Neural progenitor cell (in vitro differentiated cells): ENCODE measurements at regions not wholly inside any gene's neighbourhood (a gene's known extent, or its start where the extent isn't known, plus 50 kb on each side); places are given as distances from the start of the nearest gene placed in this dataset.
"Not testable (repeated sequence)": the region's sequence is repeated elsewhere in the genome, so short reads cannot be mapped to it uniquely, and the experiment has no call there.

ENCODE experiments used
- DNase-seq: peaks from one replicate; pipeline ENCODE4 v3.0.0-alpha.2; 2016; ENCODE audit warnings: low spot score
- H2AFZ ChIP-seq: fragments of 200-600 bp; sonication (generic); replicated peaks from 2 replicates; pipeline ENCODE4 v1.6.1; 2016; ENCODE audit warnings: antibody characterized with exemption
- H3F3A ChIP-seq: fragments of 200-600 bp; sonication (generic); 2 replicates; pipeline ENCODE4 v1.6.1; 2016; ENCODE audit warnings: antibody characterized with exemption, low read depth
- H3K27ac ChIP-seq: fragments of 200-600 bp; sonication (generic); 2 replicates; pipeline ENCODE4 v1.5.1; 2016; ENCODE audit warnings: mild to moderate bottlenecking
- H3K27me3 ChIP-seq: fragments of 200-600 bp; sonication (generic); 2 replicates; pipeline ENCODE4 v1.6.1; 2016; ENCODE audit warnings: mild to moderate bottlenecking, moderate library complexity
- H3K36me3 ChIP-seq: fragments of 200-600 bp; sonication (generic); 2 replicates; pipeline ENCODE4 v1.5.1; 2016
- H3K4me1 ChIP-seq: fragments of 200-600 bp; sonication (generic); 2 replicates; pipeline ENCODE4 v1.6.1; 2016; ENCODE audit warnings: mixed run types
- H3K4me2 ChIP-seq: fragments of 200-600 bp; sonication (generic); 2 replicates; pipeline ENCODE4 v1.6.1; 2016
- H3K4me3 ChIP-seq: fragments of 200-600 bp; sonication (generic); 2 replicates; pipeline ENCODE4 v1.5.1; 2016
- H3K79me2 ChIP-seq: fragments of 200-600 bp; sonication (generic); 2 replicates; pipeline ENCODE4 v1.6.1; 2016; ENCODE audit warnings: low read depth
- H3K9ac ChIP-seq: fragments of 200-600 bp; sonication (generic); 2 replicates; pipeline ENCODE4 v1.6.1; 2016
- H3K9me3 ChIP-seq: fragments of 200-600 bp; sonication (generic); 2 replicates; pipeline ENCODE4 v1.5.1; 2016; ENCODE audit warnings: low read depth
- H4K20me1 ChIP-seq: fragments of 200-600 bp; sonication (generic); 2 replicates; pipeline ENCODE4 v1.6.1; 2016; ENCODE audit warnings: low read depth
- H3K27ac Mint-ChIP-seq: 3 replicates; pipeline ENCODE4 v1.8.0; 2021; ENCODE audit warnings: mixed read lengths
- H3K27me3 Mint-ChIP-seq: 2 replicates; pipeline ENCODE4 v1.8.0; 2022; ENCODE audit warnings: low read depth, mild to moderate bottlenecking, inconsistent platforms, moderate library complexity, mixed read lengths; ENCODE audit not compliant: insufficient read depth
- H3K36me3 Mint-ChIP-seq: 3 replicates; pipeline ENCODE4 v1.8.0; 2021; ENCODE audit warnings: mixed read lengths
- H3K4me1 Mint-ChIP-seq: 3 replicates; pipeline ENCODE4 v1.8.0; 2021; ENCODE audit warnings: mixed read lengths
- H3K4me3 Mint-ChIP-seq: 3 replicates; pipeline ENCODE4 v1.8.0; 2021; ENCODE audit warnings: mild to moderate bottlenecking, moderate library complexity, mixed read lengths
- H3K9me3 Mint-ChIP-seq: 3 replicates; pipeline ENCODE4 v1.8.0; 2020; ENCODE audit warnings: mixed read lengths
- CTCF ChIP-seq: fragments of 200-600 bp; sonication (generic); IDR thresholded peaks from 2 replicates; pipeline ENCODE4 v1.5.1; 2017; ENCODE audit warnings: antibody characterized with exemption, mild to moderate bottlenecking
- EZH2 ChIP-seq: fragments of 200-600 bp; sonication (generic); IDR thresholded peaks from 2 replicates; pipeline ENCODE4 v1.6.1; 2017; ENCODE audit warnings: antibody characterized with exemption, mild to moderate bottlenecking, moderate library complexity
- EZH2phosphoT487 ChIP-seq: fragments of 200-600 bp; sonication (generic); IDR thresholded peaks from 2 replicates; pipeline ENCODE4 v1.6.1; 2017; ENCODE audit warnings: antibody characterized with exemption

DNA sequence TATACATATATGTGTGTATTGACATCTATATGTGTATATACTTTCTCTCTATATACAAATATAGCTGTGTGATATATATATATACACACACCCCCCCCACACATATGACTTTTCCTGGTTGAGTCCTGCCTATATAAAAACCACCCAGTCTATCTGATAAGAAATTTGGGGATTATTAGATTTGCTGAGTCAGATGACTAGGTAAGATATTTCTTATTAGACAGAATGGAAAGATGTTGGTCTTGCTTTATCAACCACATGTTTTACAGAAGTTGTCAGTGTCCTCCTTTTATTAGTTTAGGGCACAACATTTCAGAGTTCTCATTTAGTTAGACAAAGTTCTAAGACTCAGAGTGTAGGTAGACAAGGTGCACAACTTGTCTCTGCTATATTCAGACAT, 953.3 kb downstream of the METTL15 start:
- Histone ChIP-seq H3K4me2 (no peak overlapping the region), H3K9me3 (no peaks in the 10 kb centered on the region), H3K27ac (no peak overlapping the region), H4K20me1 (no peaks in the 10 kb centered on the region), H3K36me3 (no peaks in the 10 kb centered on the region), H3K4me3 (no peak overlapping the region), H3K9ac (no peak overlapping the region), H3K4me1 (no peaks in the 10 kb centered on the region), H2AFZ (no peak overlapping the region), H3K79me2 (no peaks in the 10 kb centered on the region), H3F3A (no peaks in the 10 kb centered on the region), H3K27me3 (no peaks in the 10 kb centered on the region)
- Mint-ChIP-seq H3K27me3 (peaks cover 3% of the 10 kb centered on the region), H3K27ac (no peak overlapping the region), H3K9me3 (peaks cover 5% of the 10 kb centered on the region), H3K4me3 (no peak overlapping the region), H3K36me3 (no peaks in the 10 kb centered on the region), H3K4me1 (no peaks in the 10 kb centered on the region)
- TF ChIP-seq EZH2 (no peak), EZH2phosphoT487 (no peak), CTCF (no peak)
- DNase-seq: no peak

DNA sequence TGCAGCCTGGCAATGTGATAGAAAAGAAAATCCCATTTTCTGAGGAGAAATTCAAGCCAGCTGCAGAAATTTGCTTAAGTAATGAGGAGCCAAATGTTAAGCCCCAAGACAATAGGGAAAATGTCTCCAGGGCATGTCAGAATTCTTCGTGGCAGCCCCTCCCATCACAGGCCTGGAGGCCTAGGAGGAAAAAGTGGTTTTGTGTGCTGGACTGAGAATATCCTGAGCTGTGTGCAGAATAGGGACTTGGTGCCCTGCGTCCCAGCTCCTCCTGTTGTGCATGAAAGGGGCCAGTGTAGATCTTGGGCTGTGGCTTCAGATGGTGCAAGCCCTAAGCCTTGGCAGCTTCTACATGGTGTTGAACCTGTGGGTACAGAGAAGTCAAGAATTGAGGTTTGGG, 948.3 kb downstream of the METTL15 start:
- H3K36me3 ChIP-seq, H3K36me3 Mint-ChIP-seq, H2AFZ ChIP-seq, H4K20me1 ChIP-seq, H3K27me3 ChIP-seq, H3K27ac ChIP-seq, H3K4me2 ChIP-seq, H3K4me3 ChIP-seq, H3K27ac Mint-ChIP-seq, H3K79me2 ChIP-seq, DNase-seq, H3F3A ChIP-seq, H3K9ac ChIP-seq, H3K9me3 ChIP-seq, H3K27me3 Mint-ChIP-seq, H3K4me3 Mint-ChIP-seq, H3K9me3 Mint-ChIP-seq, H3K4me1 Mint-ChIP-seq, H3K4me1 ChIP-seq: not testable (repeated sequence)

DNA sequence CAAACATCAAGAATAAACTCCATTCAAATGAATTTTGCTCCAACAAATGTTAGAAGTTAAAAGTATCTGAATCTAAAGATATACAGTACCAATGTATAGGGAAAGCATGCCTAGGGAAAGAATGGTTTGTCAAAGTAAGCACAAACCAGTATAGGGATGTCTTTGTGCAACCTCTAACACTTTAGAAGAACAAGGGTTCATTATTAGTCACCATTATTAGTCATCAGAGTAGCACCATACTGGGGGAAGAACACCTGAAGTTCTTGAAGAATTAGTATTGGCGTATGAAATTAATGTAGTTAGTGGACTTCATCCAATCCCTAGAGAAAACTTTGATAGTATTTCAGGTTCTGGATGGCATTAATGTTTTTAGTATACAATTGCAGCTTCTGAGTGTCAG, 943.7 kb downstream of the METTL15 start:
- H3K27me3 Mint-ChIP-seq: peaks cover 3% of the 10 kb centered on the region
- H3K27ac ChIP-seq: no peak overlapping the region
- no peak overlapping the region for H3K9ac ChIP-seq
- no peaks in the 10 kb centered on the region for H3K4me1 ChIP-seq
- H3K4me2 ChIP-seq: no peak overlapping the region
- no peak overlapping the region for H3K4me3 Mint-ChIP-seq
- H3K36me3 ChIP-seq: no peaks in the 10 kb centered on the region
- no peak overlapping the region for H2AFZ ChIP-seq
- no peaks in the 10 kb centered on the region for H4K20me1 ChIP-seq
- no peaks in the 10 kb centered on the region for H3K36me3 Mint-ChIP-seq
- peaks cover 4% of the 10 kb centered on the region for H3K9me3 Mint-ChIP-seq
- TF ChIP-seq EZH2: no peak
- no peak for TF ChIP-seq EZH2phosphoT487
- no peak for TF ChIP-seq CTCF
- DNase-seq: no peak
- H3K9me3 ChIP-seq: no peaks in the 10 kb centered on the region
- no peaks in the 10 kb centered on the region for H3K4me1 Mint-ChIP-seq
- H3K79me2 ChIP-seq: no peaks in the 10 kb centered on the region
- H3K27me3 ChIP-seq: no peaks in the 10 kb centered on the region
- H3F3A ChIP-seq: no peaks in the 10 kb centered on the region
- no peak overlapping the region for H3K27ac Mint-ChIP-seq
- no peak overlapping the region for H3K4me3 ChIP-seq

DNA sequence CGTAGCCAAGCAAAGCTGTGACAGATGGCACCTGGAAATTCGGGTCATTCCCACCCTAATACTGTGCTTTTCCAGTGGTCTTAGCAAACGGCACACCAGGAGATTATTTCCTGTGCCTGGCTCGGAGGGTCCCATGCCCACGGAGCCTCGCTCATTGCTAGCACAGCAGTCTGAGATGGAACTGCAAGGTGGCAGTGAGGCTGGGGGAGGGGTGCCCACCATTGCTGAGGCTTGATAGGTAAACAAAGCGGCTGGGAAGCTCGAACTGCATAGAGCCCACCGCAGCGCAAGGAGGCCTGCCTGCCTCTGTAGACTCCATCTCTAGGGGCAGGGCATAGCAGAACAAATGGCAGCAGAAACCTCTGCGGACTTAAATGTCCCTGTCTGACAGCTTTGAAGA, 942.8 kb downstream of the METTL15 start:
- not testable (repeated sequence) for H3K36me3 ChIP-seq, H3K9me3 Mint-ChIP-seq, H3F3A ChIP-seq, H3K27me3 ChIP-seq, H3K4me3 Mint-ChIP-seq, H3K27ac Mint-ChIP-seq, H3K4me1 ChIP-seq, H3K36me3 Mint-ChIP-seq, H2AFZ ChIP-seq, H3K4me3 ChIP-seq, DNase-seq, H3K4me1 Mint-ChIP-seq, H3K9me3 ChIP-seq, H3K27ac ChIP-seq, H3K79me2 ChIP-seq, H4K20me1 ChIP-seq, H3K4me2 ChIP-seq, H3K27me3 Mint-ChIP-seq, H3K9ac ChIP-seq
